ENCODE measurements at regions not wholly inside any gene's neighbourhood (a gene's known extent, or its start where the extent isn't known, plus 50 kb on each side); places are given as distances from the start of the nearest gene placed in this dataset.
A peak's percentile ranks its signal among the peaks of the same experiment; 100 is the strongest.

- H3K9me3 ChIP-seq (ENCODE audit: severe bottlenecking): no peaks in the 10 kb centered on the region
- DNase-seq: no peak
- H3K27ac ChIP-seq: no peak overlapping the region
- H3K36me3 ChIP-seq: no peaks in the 10 kb centered on the region
- H3K27me3 ChIP-seq (ENCODE audit: insufficient read depth, low read depth, severe bottlenecking): no peaks in the 10 kb centered on the region
- H3K4me3 ChIP-seq (ENCODE audit: low read depth, low read length): no peak overlapping the region
- no peak for TF ChIP-seq CTCF (IDR thresholded peaks at IDR 0.05; ENCODE audit: low read depth, low read length)
These were observed 89.1 kb downstream of the HS1BP3 start for GRCh38 chr2:20561637-20562454.

- TF ChIP-seq CTCF (IDR thresholded peaks at IDR 0.05; ENCODE audit: low read depth, low read length): peak; percentile 73
- DNase-seq: peak; percentile 69
- H3K9me3 ChIP-seq (ENCODE audit: severe bottlenecking): no peaks in the 10 kb centered on the region
- H3K27ac ChIP-seq: no peak overlapping the region
- no peak overlapping the region for H3K4me3 ChIP-seq (ENCODE audit: low read depth, low read length)
- no peaks in the 10 kb centered on the region for H3K36me3 ChIP-seq
- H3K27me3 ChIP-seq (ENCODE audit: insufficient read depth, low read depth, severe bottlenecking): no peaks in the 10 kb centered on the region
These were observed 88.2 kb downstream of the HS1BP3 start for GRCh38 chr2:20562540-20563225.

GRCh38 chr2:20563251-20563650 lies 87.6 kb downstream of the HS1BP3 start:
- no peak for TF ChIP-seq CTCF (IDR thresholded peaks at IDR 0.05; ENCODE audit: low read depth, low read length)
- Histone ChIP-seq H3K27me3 (ENCODE audit: insufficient read depth, low read depth, severe bottlenecking) (no peaks in the 10 kb centered on the region), H3K9me3 (ENCODE audit: severe bottlenecking) (no peaks in the 10 kb centered on the region), H3K4me3 (ENCODE audit: low read depth, low read length) (no peak overlapping the region), H3K27ac (no peak overlapping the region), H3K36me3 (no peaks in the 10 kb centered on the region)
- DNase-seq: no peak

- Histone ChIP-seq H3K4me3 (ENCODE audit: low read depth, low read length) (no peak overlapping the region), H3K27me3 (ENCODE audit: insufficient read depth, low read depth, severe bottlenecking) (no peaks in the 10 kb centered on the region), H3K9me3 (ENCODE audit: severe bottlenecking) (no peaks in the 10 kb centered on the region), H3K27ac (no peak overlapping the region), H3K36me3 (no peaks in the 10 kb centered on the region)
- TF ChIP-seq CTCF (IDR thresholded peaks at IDR 0.05; ENCODE audit: low read depth, low read length): no peak
- DNase-seq: no peak
These were observed 87.1 kb downstream of the HS1BP3 start for GRCh38 chr2:20563833-20564232.

- Histone ChIP-seq H3K27me3 (ENCODE audit: insufficient read depth, low read depth, severe bottlenecking) (no peaks in the 10 kb centered on the region), H3K36me3 (no peaks in the 10 kb centered on the region), H3K9me3 (ENCODE audit: severe bottlenecking) (no peaks in the 10 kb centered on the region), H3K4me3 (ENCODE audit: low read depth, low read length) (no peak overlapping the region), H3K27ac (no peak overlapping the region)
- DNase-seq: no peak
- TF ChIP-seq CTCF (IDR thresholded peaks at IDR 0.05; ENCODE audit: low read depth, low read length): no peak
These were observed 85.7 kb downstream of the HS1BP3 start for GRCh38 chr2:20565101-20565622.

All from WERI-Rb-1 (cell line).